ACC112 (cell line): ENCODE measurements at regions not wholly inside any gene's neighbourhood (a gene's known extent, or its start where the extent isn't known, plus 50 kb on each side); places are given as distances from the start of the nearest gene placed in this dataset.

Source experiments
- H2AFZ ChIP-seq: fragments of 200-600 bp; sonication (generic); one replicate; pipeline ENCODE4 v1.6.0; 2017; ENCODE audit warnings: antibody characterized with exemption, low read length; ENCODE audit not compliant: unreplicated experiment
- H3K27ac ChIP-seq: fragments of 200-600 bp; sonication (generic); 2 replicates; pipeline ENCODE4 v1.5.1; 2014; ENCODE audit warnings: low read depth, mild to moderate bottlenecking, antibody characterized with exemption, low read length, moderate library complexity
- H3K27me3 ChIP-seq: fragments of 200-600 bp; sonication (generic); 2 replicates; pipeline ENCODE4 v1.6.1; 2014; ENCODE audit warnings: mild to moderate bottlenecking, antibody characterized with exemption, low read length, moderate library complexity, mixed read lengths; ENCODE audit not compliant: insufficient read depth
- H3K36me3 ChIP-seq: fragments of 200-600 bp; sonication (generic); 2 replicates; pipeline ENCODE4 v1.6.1; 2016; ENCODE audit warnings: mild to moderate bottlenecking, antibody characterized with exemption, low read length, moderate library complexity, mixed read lengths; ENCODE audit not compliant: insufficient read depth
- H3K4me1 ChIP-seq: fragments of 200-600 bp; sonication (generic); one replicate; pipeline ENCODE4 v1.6.1; 2016; ENCODE audit warnings: low read length, mixed read lengths; ENCODE audit not compliant: insufficient read depth, unreplicated experiment, control insufficient read depth
- H3K4me3 ChIP-seq: fragments of 200-600 bp; sonication (generic); 2 replicates; pipeline ENCODE4 v1.5.1; 2014; ENCODE audit warnings: mild to moderate bottlenecking, low read depth, low read length
- H3K79me2 ChIP-seq: fragments of 200-600 bp; sonication (generic); one replicate; pipeline ENCODE4 v1.6.0; 2016; ENCODE audit warnings: low read length; ENCODE audit not compliant: control insufficient read depth, unreplicated experiment, insufficient read depth

- Histone ChIP-seq H3K27me3 (no peaks in the 10 kb centered on the region), H3K4me3 (no peak overlapping the region), H3K4me1 (no peaks in the 10 kb centered on the region), H3K36me3 (no peaks in the 10 kb centered on the region), H3K27ac (no peak overlapping the region), H3K79me2 (no peaks in the 10 kb centered on the region), H2AFZ (no peak overlapping the region)
Measured at GRCh38 chr6:91428953-91429560, 842.2 kb upstream of the MAP3K7 start.

GRCh38 chr6:91428296-91428695 is 841.4 kb upstream of the MAP3K7 start:
- Histone ChIP-seq H2AFZ (no peak overlapping the region), H3K27me3 (no peaks in the 10 kb centered on the region), H3K79me2 (no peaks in the 10 kb centered on the region), H3K27ac (no peak overlapping the region), H3K36me3 (no peaks in the 10 kb centered on the region), H3K4me3 (no peak overlapping the region), H3K4me1 (no peaks in the 10 kb centered on the region)

GRCh38 chr6:91420243-91420642 is 833.4 kb upstream of the MAP3K7 start:
- H3K4me1 ChIP-seq: no peaks in the 10 kb centered on the region

GRCh38 chr6:91415031-91415605 is 828.2 kb upstream of the MAP3K7 start:
- no peak overlapping the region for H2AFZ ChIP-seq
- no peak overlapping the region for H3K4me3 ChIP-seq
- no peaks in the 10 kb centered on the region for H3K4me1 ChIP-seq
- no peaks in the 10 kb centered on the region for H3K36me3 ChIP-seq
- H3K27me3 ChIP-seq: no peaks in the 10 kb centered on the region
- no peaks in the 10 kb centered on the region for H3K79me2 ChIP-seq
- H3K27ac ChIP-seq: no peak overlapping the region

More at GRCh38 chr6:91420243-91420642, 833.4 kb upstream of the MAP3K7 start:
- H2AFZ ChIP-seq: no peak overlapping the region
- H3K36me3 ChIP-seq: no peaks in the 10 kb centered on the region
- H3K27ac ChIP-seq: no peak overlapping the region
- H3K4me3 ChIP-seq: no peak overlapping the region
- H3K79me2 ChIP-seq: no peaks in the 10 kb centered on the region
- no peaks in the 10 kb centered on the region for H3K27me3 ChIP-seq

- no peak overlapping the region for H3K27ac ChIP-seq
- H3K4me1 ChIP-seq: no peaks in the 10 kb centered on the region
- no peak overlapping the region for H2AFZ ChIP-seq
- no peaks in the 10 kb centered on the region for H3K79me2 ChIP-seq
- H3K4me3 ChIP-seq: no peak overlapping the region
- H3K36me3 ChIP-seq: no peaks in the 10 kb centered on the region
- H3K27me3 ChIP-seq: no peaks in the 10 kb centered on the region
Measured at GRCh38 chr6:91412532-91412931, 825.7 kb upstream of the MAP3K7 start.

- Histone ChIP-seq H3K27ac (no peak overlapping the region), H3K79me2 (no peaks in the 10 kb centered on the region)
Measured at GRCh38 chr6:91407706-91408105, 820.8 kb upstream of the MAP3K7 start.

GRCh38 chr6:91392951-91393350 is 806.1 kb upstream of the MAP3K7 start:
- Histone ChIP-seq H3K27me3 (no peaks in the 10 kb centered on the region), H3K4me1 (no peaks in the 10 kb centered on the region), H3K4me3 (no peak overlapping the region), H2AFZ (no peak overlapping the region), H3K27ac (no peak overlapping the region), H3K79me2 (no peaks in the 10 kb centered on the region), H3K36me3 (no peaks in the 10 kb centered on the region)

More at GRCh38 chr6:91407706-91408105, 820.8 kb upstream of the MAP3K7 start:
- Histone ChIP-seq H3K4me3 (no peak overlapping the region), H3K36me3 (no peaks in the 10 kb centered on the region), H3K27me3 (no peaks in the 10 kb centered on the region), H2AFZ (no peak overlapping the region), H3K4me1 (no peaks in the 10 kb centered on the region)

GRCh38 chr6:91387290-91388059 is 800.6 kb upstream of the MAP3K7 start:
- Histone ChIP-seq H3K27me3 (no peaks in the 10 kb centered on the region), H2AFZ (no peak overlapping the region), H3K4me3 (no peak overlapping the region), H3K4me1 (no peaks in the 10 kb centered on the region), H3K79me2 (no peaks in the 10 kb centered on the region), H3K27ac (no peak overlapping the region), H3K36me3 (no peaks in the 10 kb centered on the region)

GRCh38 chr6:91386204-91386603 is 799.3 kb upstream of the MAP3K7 start:
- Histone ChIP-seq H3K4me1 (no peaks in the 10 kb centered on the region), H3K79me2 (no peaks in the 10 kb centered on the region), H3K27me3 (no peaks in the 10 kb centered on the region), H3K36me3 (no peaks in the 10 kb centered on the region), H3K27ac (no peak overlapping the region), H3K4me3 (no peak overlapping the region), H2AFZ (no peak overlapping the region)

- no peak overlapping the region for H3K27ac ChIP-seq
- H3K36me3 ChIP-seq: no peaks in the 10 kb centered on the region
- H2AFZ ChIP-seq: no peak overlapping the region
- H3K4me1 ChIP-seq: no peaks in the 10 kb centered on the region
- no peaks in the 10 kb centered on the region for H3K27me3 ChIP-seq
- no peak overlapping the region for H3K4me3 ChIP-seq
- H3K79me2 ChIP-seq: no peaks in the 10 kb centered on the region
Measured at GRCh38 chr6:91383207-91383606, 796.3 kb upstream of the MAP3K7 start.

- H3K4me1 ChIP-seq: no peaks in the 10 kb centered on the region
- no peak overlapping the region for H2AFZ ChIP-seq
- H3K27me3 ChIP-seq: no peaks in the 10 kb centered on the region
- H3K36me3 ChIP-seq: no peaks in the 10 kb centered on the region
- no peak overlapping the region for H3K4me3 ChIP-seq
- H3K79me2 ChIP-seq: no peaks in the 10 kb centered on the region
- no peak overlapping the region for H3K27ac ChIP-seq
Measured at GRCh38 chr6:91376686-91377085, 789.8 kb upstream of the MAP3K7 start.
